HepG2 (cell line): ENCODE measurements at regions not wholly inside any gene's neighbourhood (a gene's known extent, or its start where the extent isn't known, plus 50 kb on each side); places are given as distances from the start of the nearest gene placed in this dataset.
A peak's percentile ranks its signal among the peaks of the same experiment; 100 is the strongest.

ENCODE experiments used
- CREB1 ChIP-seq, 2 experiments: fragments of 450-650 bp in 1 of 2; IDR thresholded peaks; 2 replicates each; pipeline ENCODE4 v1.6.1; 2016 to 2017; ENCODE audit warnings: control low read depth in 1 of 2, mild to moderate bottlenecking in 1 of 2, missing compliant biosample characterization in 1 of 2, missing genetic modification characterization in 1 of 2
- DZIP1 ChIP-seq: sonication (generic); formaldehyde crosslinking; IDR thresholded peaks from 2 replicates; pipeline ENCODE4 v1.5.0; 2020; ENCODE audit warnings: mild to moderate bottlenecking, missing genetic modification reagents
- FIP1L1 ChIP-seq: fragments of 200-400 bp; formaldehyde crosslinking; IDR thresholded peaks from 2 replicates; pipeline ENCODE4 v1.6.1; 2018; ENCODE audit warnings: low read depth, mild to moderate bottlenecking, low read length, moderate library complexity, borderline replicate concordance; ENCODE audit not compliant: insufficient read depth
- HBP1 ChIP-seq: IDR thresholded peaks from 2 replicates; pipeline ENCODE4 v1.6.1; 2016; ENCODE audit warnings: low read depth, control low read depth
- HHEX ChIP-seq: IDR thresholded peaks from 2 replicates; pipeline ENCODE4 v1.6.1; 2016; ENCODE audit warnings: control low read depth
- KMT2B ChIP-seq: IDR thresholded peaks from 2 replicates; pipeline ENCODE4 v1.6.1; 2016; ENCODE audit warnings: missing genetic modification reagents, missing compliant biosample characterization
- NCOA2 ChIP-seq: sonication (generic); formaldehyde crosslinking; IDR thresholded peaks from 2 replicates; pipeline ENCODE4 v1.8.0; 2022; ENCODE audit warnings: inconsistent platforms
- PHF21A ChIP-seq: sonication (generic); formaldehyde crosslinking; IDR thresholded peaks from 2 replicates; pipeline ENCODE4 v1.5.0; 2020; ENCODE audit warnings: mild to moderate bottlenecking, missing genetic modification reagents
- POGK ChIP-seq: sonication (generic); formaldehyde crosslinking; conservative IDR thresholded peaks from 2 replicates; pipeline ENCODE4 v1.8.0; 2022; ENCODE audit warnings: mild to moderate bottlenecking, moderate library complexity, missing genetic modification reagents
- POGZ ChIP-seq: sonication (generic); formaldehyde crosslinking; IDR thresholded peaks from 2 replicates; pipeline ENCODE4 v1.4.0; 2020; ENCODE audit warnings: mild to moderate bottlenecking, missing genetic modification reagents
- RXRB ChIP-seq: IDR thresholded peaks from 2 replicates; pipeline ENCODE4 v1.6.1; 2016; ENCODE audit warnings: borderline replicate concordance, missing genetic modification reagents, missing compliant biosample characterization
- SALL1 ChIP-seq: sonication (generic); formaldehyde crosslinking; IDR thresholded peaks from 2 replicates; pipeline ENCODE4 v1.8.0; 2022; ENCODE audit warnings: mild to moderate bottlenecking, missing genetic modification reagents
- SRSF9 ChIP-seq: fragments of 200-400 bp; formaldehyde crosslinking; IDR thresholded peaks from 2 replicates; pipeline ENCODE4 v1.6.1; 2018; ENCODE audit warnings: borderline replicate concordance, mild to moderate bottlenecking, low read depth, low read length; ENCODE audit not compliant: insufficient read depth, poor library complexity, severe bottlenecking
- SSRP1 ChIP-seq: IDR thresholded peaks from 2 replicates; pipeline ENCODE4 v1.6.1; 2016; ENCODE audit warnings: control low read depth
- SYNCRIP ChIP-seq: fragments of 200-400 bp; formaldehyde crosslinking; IDR thresholded peaks from 2 replicates; pipeline ENCODE4 v1.6.1; 2018; ENCODE audit warnings: mild to moderate bottlenecking, low read depth, low read length; ENCODE audit not compliant: insufficient read depth
- TBX2 ChIP-seq: sonication (generic); formaldehyde crosslinking; IDR thresholded peaks from 2 replicates; pipeline ENCODE4 v1.5.0; 2020; ENCODE audit warnings: missing genetic modification reagents, mild to moderate bottlenecking, borderline replicate concordance
- TBX3 ChIP-seq: fragments of 450-650 bp; IDR thresholded peaks from 2 replicates; pipeline ENCODE4 v1.6.1; 2017; ENCODE audit warnings: antibody characterized with exemption, mild to moderate bottlenecking, inconsistent platforms, borderline replicate concordance
- ZBTB2 ChIP-seq: sonication (generic); formaldehyde crosslinking; IDR thresholded peaks from 2 replicates; pipeline ENCODE4 v1.8.0; 2022; ENCODE audit warnings: low read depth, missing genetic modification reagents
- ZFP62 ChIP-seq: sonication (generic); formaldehyde crosslinking; IDR thresholded peaks from 2 replicates; pipeline ENCODE4 v1.4.0; 2020; ENCODE audit warnings: missing genetic modification reagents
- ZIK1 ChIP-seq: sonication (generic); formaldehyde crosslinking; IDR thresholded peaks from 2 replicates; pipeline ENCODE4 v1.5.0; 2020; ENCODE audit warnings: mild to moderate bottlenecking, low read depth, missing genetic modification reagents, borderline replicate concordance
- ZNF383 ChIP-seq: sonication (generic); formaldehyde crosslinking; IDR thresholded peaks from 2 replicates; pipeline ENCODE4 v1.4.0; 2020; ENCODE audit warnings: missing genetic modification reagents, mild to moderate bottlenecking, borderline replicate concordance
- ZNF7 ChIP-seq: IDR thresholded peaks from 2 replicates; pipeline ENCODE4 v1.6.1; 2016; ENCODE audit warnings: missing biosample characterization, missing genetic modification reagents

- 0 out of 2 replicates have a peak, but pooled peaks have one; percentile 47 for TF ChIP-seq POGK (CRISPR knock-in tag)
- TF ChIP-seq ZNF7, result no peak
- TF ChIP-seq NCOA2 (CRISPR knock-in tag), result peak; percentile 81
- TF ChIP-seq TBX3, result no peak
- no peak for TF ChIP-seq HHEX
- TF ChIP-seq CREB1 (IDR thresholded peaks at IDR 0.05), result no peak
- TF ChIP-seq CREB1 (CRISPR knock-in tag; IDR thresholded peaks at IDR 0.05), result peak; percentile 48; the same call in 1 of the 2 replicates
- TF ChIP-seq ZBTB2, result 0 out of 2 replicates have a peak, but pooled peaks have one; percentile 23
- TF ChIP-seq KMT2B (CRISPR knock-in tag), result peak; percentile 13; the same call in 1 of the 2 replicates
- TF ChIP-seq SALL1 (CRISPR knock-in tag), result peak; percentile 54; the same call in 1 of the 2 replicates
- TF ChIP-seq DZIP1 (CRISPR knock-in tag), result no peak
- 0 out of 2 replicates have a peak, but pooled peaks have one; percentile 18 for TF ChIP-seq TBX2 (CRISPR knock-in tag)
- TF ChIP-seq SYNCRIP, result no peak
- no peak for TF ChIP-seq SRSF9
- no peak for TF ChIP-seq SSRP1 (CRISPR knock-in tag)
- TF ChIP-seq PHF21A (CRISPR knock-in tag), result peak; percentile 68; the same call in 1 of the 2 replicates
- TF ChIP-seq POGZ (CRISPR knock-in tag), result peak; percentile 56
- peak; percentile 81 for TF ChIP-seq RXRB (CRISPR knock-in tag)
- TF ChIP-seq ZIK1 (CRISPR knock-in tag), result no peak
- no peak for TF ChIP-seq ZFP62 (CRISPR knock-in tag)
- TF ChIP-seq ZNF383 (CRISPR knock-in tag), result no peak
- no peak for TF ChIP-seq HBP1 (CRISPR knock-in tag)
- TF ChIP-seq FIP1L1, result no peak
These were observed 181.1 kb downstream of the PTPN11 start (continued) for GRCh38 chr12:112599871-112600270.
